Transverse colon (tissue), 4 donors: ENCODE measurements at regions not wholly inside any gene's neighbourhood (a gene's known extent, or its start where the extent isn't known, plus 50 kb on each side); places are given as distances from the start of the nearest gene placed in this dataset.

Source experiments
- DNase-seq: peaks from one replicate; pipeline ENCODE4 v3.0.0-alpha.2; 2019
- H3K27ac ChIP-seq, 4 donors: fragments of 200-600 bp; sonication (generic); 2 replicates each; pipeline ENCODE4 v1.5.1; 2016 to 2018; ENCODE audit warnings: inconsistent platforms in 4 of 4
- H3K27me3 ChIP-seq: fragments of 200-600 bp; sonication (generic); 2 replicates; pipeline ENCODE4 v1.5.1; 2017; ENCODE audit warnings: inconsistent platforms
- H3K36me3 ChIP-seq, 4 donors: fragments of 200-600 bp; sonication (generic); 2 replicates each; pipeline ENCODE4 v1.5.1; 2017 to 2019; ENCODE audit warnings: inconsistent platforms in 4 of 4
- H3K4me1 ChIP-seq, 4 donors: fragments of 200-600 bp; sonication (generic); 2 replicates each; pipeline ENCODE4 v1.5.1; 2017 to 2020; ENCODE audit warnings: inconsistent platforms in 4 of 4
- H3K4me3 ChIP-seq, 4 donors: fragments of 200-600 bp; sonication (generic); 1 replicate in 1 of 4; 2 replicates in 3 of 4; pipeline versions ENCODE4 v1.5.1 to v1.6.1; 2017 to 2019; ENCODE audit warnings: inconsistent platforms in 4 of 4
- H3K9me3 ChIP-seq, 2 donors: fragments of 200-600 bp; sonication (generic); 2 replicates each; pipeline ENCODE4 v1.5.1; 2017 to 2019; ENCODE audit warnings: inconsistent platforms in 2 of 2
- EP300 ChIP-seq: sonication (generic); formaldehyde crosslinking; IDR thresholded peaks from one replicate; pipeline ENCODE4 v1.6.1; 2017; ENCODE audit warnings: antibody characterized with exemption, low read depth
- POLR2A ChIP-seq: fragments of 450-650 bp; IDR thresholded peaks from one replicate; pipeline ENCODE4 v1.6.1; 2016; ENCODE audit warnings: antibody characterized with exemption, mild to moderate bottlenecking, moderate library complexity
- POLR2AphosphoS5 ChIP-seq, 3 donors: sonication (generic); formaldehyde crosslinking; IDR thresholded peaks; one replicate each; pipeline ENCODE4 v1.6.1; 2016; ENCODE audit warnings: antibody characterized with exemption in 3 of 3
- WGBS, 2 donors: methylation state at CpG; one replicate each; pipeline ENCODE4 v1.1.5; 2018; ENCODE audit warnings: low coverage in 1 of 2; 5-methylcytosine and 5-hydroxymethylcytosine counted together
- in situ Hi-C, 4 donors: fragments of 200-750 bp; cut with MboI; loops; one replicate each; pipeline versions ENCODE4 v1.15.0 to v1.15.1; 2017; ENCODE audit warnings: low sequenced_read_pairs in 3 of 4, low pct_ligation_motif_present in 1 of 4, low pct_unique_long_range_greater_than_20kb in 1 of 4
- intact Hi-C: fragments of 100-400 bp; cut with DNase I; formaldehyde crosslinking; loops from one replicate; pipeline ENCODE4 v1.15.1; 2023; ENCODE audit warnings: low total_unique reads
- TF ChIP-seq, protein P1 (sequence below), 5 experiments: fragments of 200-600 bp in 3 of 5; fragments of 450-650 bp in 2 of 5; sonication (generic) in 3 of 5; IDR thresholded peaks; 1 replicate in 2 of 5; 2 replicates in 3 of 5; pipeline ENCODE4 v1.5.1; 2016 to 2017; ENCODE audit warnings: antibody characterized with exemption in 5 of 5, inconsistent platforms in 3 of 5, mild to moderate bottlenecking in 2 of 5, moderate library complexity in 1 of 5

DNA sequence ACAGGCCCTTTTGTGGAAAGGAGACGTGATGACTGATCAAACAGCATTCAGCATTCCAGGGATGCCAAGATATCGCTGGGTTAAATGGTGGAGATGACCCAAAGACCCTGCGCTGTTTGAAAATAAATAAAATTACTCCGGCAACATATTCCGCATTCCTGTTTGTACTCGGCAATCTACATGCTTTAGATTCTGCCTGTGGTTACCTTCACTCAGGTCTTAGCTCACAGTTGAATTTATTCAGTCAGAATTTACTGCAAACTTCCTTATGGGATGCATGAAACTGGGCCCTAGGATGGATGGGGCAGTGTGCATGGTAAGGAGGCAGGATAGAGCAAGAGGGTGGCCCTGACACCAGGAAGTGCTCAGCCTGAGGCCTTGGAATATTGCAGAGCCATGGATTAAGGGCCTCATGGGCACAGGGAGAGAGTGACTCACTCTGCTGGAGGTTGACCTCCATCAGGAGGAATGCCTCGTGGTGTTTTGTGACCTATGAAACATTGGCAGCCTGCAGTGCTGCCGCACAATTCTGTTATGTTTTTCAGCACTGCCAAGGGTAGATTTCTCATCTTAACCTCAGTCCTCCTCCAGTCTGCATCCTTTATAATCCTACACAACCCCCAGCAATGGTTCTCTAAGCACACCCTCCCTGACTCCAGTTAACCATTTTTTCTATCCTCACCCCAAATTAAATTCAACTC, 321.4 kb downstream of the IRS1 start:
- Histone ChIP-seq H3K36me3 (no peaks in the 10 kb centered on the region), H3K4me1 (peaks cover 0 to 4% (median 0%) of the 10 kb centered on the region in 4 donors), H3K27me3 (no peaks in the 10 kb centered on the region), H3K9me3 (no peaks in the 10 kb centered on the region), H3K27ac (peak overlapping the region; percentile 56 to 77 (median 66)), H3K4me3 (no peak overlapping the region)
- DNase-seq: peak; percentile 10
- in situ Hi-C loops (no loop called here), intact Hi-C loops (no loop called here)
- TF ChIP-seq EP300 (no peak), POLR2A (no peak), POLR2AphosphoS5 (IDR thresholded peaks at IDR 0.05) (no peak)
- 61 to 68% methylated on average over 8 of the region's 8 CpGs for WGBS, 2 donors

DNA sequence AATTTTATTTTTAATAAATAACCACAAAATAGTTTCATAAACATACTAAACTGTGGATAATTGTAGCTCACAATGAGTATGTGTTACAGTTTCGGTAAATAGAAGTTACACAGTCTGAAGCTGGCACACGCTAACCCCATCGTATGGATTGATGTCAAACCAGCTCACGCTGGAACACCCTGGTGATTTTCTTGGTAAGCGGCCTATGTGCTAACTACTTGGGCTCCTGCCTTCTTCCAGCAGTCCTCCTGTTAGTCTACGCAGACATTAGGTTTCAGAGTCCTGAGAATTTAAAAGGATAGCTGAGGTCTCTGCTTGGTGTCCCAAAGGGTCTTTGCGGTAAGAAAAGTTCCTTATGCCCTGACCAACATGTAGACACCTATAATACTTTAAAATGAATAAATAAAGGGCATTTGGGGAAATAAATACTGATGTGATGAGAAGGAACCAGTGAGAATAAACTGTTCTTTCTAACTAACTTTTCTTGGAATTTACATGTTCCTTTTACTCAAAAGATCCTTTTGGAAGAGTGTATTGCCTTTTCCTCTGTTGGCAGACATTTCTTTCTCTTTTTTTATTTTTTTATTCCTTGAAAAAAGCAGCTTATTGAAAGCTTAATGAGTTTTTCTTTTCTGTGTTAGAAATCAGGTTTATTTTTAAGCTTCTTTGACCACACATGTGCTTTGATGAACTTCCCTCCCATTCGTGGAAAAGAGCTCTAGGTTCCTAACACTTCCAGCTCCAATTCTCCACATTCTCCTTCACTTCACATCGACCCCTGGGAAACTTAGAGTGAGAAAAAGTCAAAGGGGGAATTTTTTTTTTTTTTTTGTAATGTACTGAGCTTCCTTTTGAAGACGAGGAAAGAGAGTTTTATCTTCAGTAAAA, 322.2 kb downstream of the IRS1 start:
- in situ Hi-C loops: no loop called here
- DNase-seq: peak; percentile 12
- H3K4me1 ChIP-seq: peaks cover 0 to 4% (median 0%) of the 10 kb centered on the region in 4 donors
- intact Hi-C loops: no loop called here
- WGBS, 2 donors: 68 to 77% methylated on average over 10 of the region's 10 CpGs
- H3K27ac ChIP-seq: peak overlapping the region; percentile 56 to 77 (median 66)
- H3K27me3 ChIP-seq: no peaks in the 10 kb centered on the region
- peak in 1 of 3 donors; percentile 34 for TF ChIP-seq POLR2AphosphoS5 (IDR thresholded peaks at IDR 0.05)
- no peak for TF ChIP-seq EP300
- H3K4me3 ChIP-seq: no peak overlapping the region
- H3K9me3 ChIP-seq: no peaks in the 10 kb centered on the region
- no peaks in the 10 kb centered on the region for H3K36me3 ChIP-seq

DNA sequence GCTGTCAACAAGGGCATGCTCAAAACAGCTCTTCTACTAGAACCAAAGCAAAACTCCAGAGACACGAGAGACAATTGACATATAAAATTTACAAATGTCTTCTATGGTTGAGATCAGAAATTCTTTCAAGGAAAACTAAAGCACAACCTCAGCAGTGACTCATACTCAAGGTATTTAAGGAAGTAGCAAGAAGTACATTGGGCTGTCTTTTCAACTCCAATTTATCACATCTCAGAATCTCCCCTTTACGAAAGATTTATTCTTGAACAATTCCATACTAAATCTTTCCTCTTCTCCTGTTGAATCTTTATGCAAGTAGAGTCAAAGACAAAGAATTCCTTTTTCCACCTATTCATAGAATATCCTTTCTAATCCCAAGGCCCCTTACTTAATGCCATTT, 324.0 kb downstream of the IRS1 start:
- intact Hi-C loops: no loop called here
- no peaks in the 10 kb centered on the region for H3K9me3 ChIP-seq
- TF ChIP-seq POLR2AphosphoS5 (IDR thresholded peaks at IDR 0.05) (no peak), POLR2A (no peak), EP300 (no peak)
- no peak overlapping the region for H3K4me3 ChIP-seq
- in situ Hi-C loops: no loop called here
- DNase-seq: no peak
- H3K27me3 ChIP-seq: no peaks in the 10 kb centered on the region
- H3K36me3 ChIP-seq: no peaks in the 10 kb centered on the region
- WGBS, 2 donors: 70 to 77% methylated on average over 2 of the region's 2 CpGs
- H3K27ac ChIP-seq: peak overlapping the region in 1 of 4 donors; percentile 5
- H3K4me1 ChIP-seq: peaks cover 0 to 4% (median 0%) of the 10 kb centered on the region in 4 donors

DNA sequence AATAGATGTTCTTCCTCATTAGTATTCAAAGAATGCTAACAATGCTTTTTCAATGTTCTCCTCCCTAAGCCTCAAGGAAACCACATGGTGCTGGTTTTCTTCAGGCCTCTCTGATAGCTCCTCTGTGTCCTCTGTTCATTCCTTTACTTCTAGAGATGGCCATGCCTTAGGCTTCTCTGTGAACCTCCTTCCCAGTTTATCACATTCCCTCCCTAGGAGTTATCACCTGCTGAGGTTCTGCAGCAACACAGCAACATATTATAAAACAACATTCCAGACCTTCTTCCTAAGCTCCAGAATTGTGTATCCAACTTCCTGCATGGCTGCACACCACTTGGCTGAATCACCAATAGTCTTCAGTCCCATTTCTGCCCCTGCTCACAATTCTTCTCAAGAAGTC, 325.5 kb downstream of the IRS1 start:
- Histone ChIP-seq H3K27ac (no peak overlapping the region), H3K4me3 (no peak overlapping the region), H3K9me3 (no peaks in the 10 kb centered on the region), H3K4me1 (peaks cover 0 to 4% (median 0%) of the 10 kb centered on the region in 4 donors), H3K27me3 (no peaks in the 10 kb centered on the region), H3K36me3 (no peaks in the 10 kb centered on the region)
- TF ChIP-seq POLR2A (no peak), POLR2AphosphoS5 (IDR thresholded peaks at IDR 0.05) (no peak), EP300 (no peak)
- TF ChIP-seq, protein P1, sequence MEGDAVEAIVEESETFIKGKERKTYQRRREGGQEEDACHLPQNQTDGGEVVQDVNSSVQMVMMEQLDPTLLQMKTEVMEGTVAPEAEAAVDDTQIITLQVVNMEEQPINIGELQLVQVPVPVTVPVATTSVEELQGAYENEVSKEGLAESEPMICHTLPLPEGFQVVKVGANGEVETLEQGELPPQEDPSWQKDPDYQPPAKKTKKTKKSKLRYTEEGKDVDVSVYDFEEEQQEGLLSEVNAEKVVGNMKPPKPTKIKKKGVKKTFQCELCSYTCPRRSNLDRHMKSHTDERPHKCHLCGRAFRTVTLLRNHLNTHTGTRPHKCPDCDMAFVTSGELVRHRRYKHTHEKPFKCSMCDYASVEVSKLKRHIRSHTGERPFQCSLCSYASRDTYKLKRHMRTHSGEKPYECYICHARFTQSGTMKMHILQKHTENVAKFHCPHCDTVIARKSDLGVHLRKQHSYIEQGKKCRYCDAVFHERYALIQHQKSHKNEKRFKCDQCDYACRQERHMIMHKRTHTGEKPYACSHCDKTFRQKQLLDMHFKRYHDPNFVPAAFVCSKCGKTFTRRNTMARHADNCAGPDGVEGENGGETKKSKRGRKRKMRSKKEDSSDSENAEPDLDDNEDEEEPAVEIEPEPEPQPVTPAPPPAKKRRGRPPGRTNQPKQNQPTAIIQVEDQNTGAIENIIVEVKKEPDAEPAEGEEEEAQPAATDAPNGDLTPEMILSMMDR (IDR thresholded peaks at IDR 0.05): no peak
- DNase-seq: no peak
- intact Hi-C loops (no loop called here), in situ Hi-C loops (no loop called here)

DNA sequence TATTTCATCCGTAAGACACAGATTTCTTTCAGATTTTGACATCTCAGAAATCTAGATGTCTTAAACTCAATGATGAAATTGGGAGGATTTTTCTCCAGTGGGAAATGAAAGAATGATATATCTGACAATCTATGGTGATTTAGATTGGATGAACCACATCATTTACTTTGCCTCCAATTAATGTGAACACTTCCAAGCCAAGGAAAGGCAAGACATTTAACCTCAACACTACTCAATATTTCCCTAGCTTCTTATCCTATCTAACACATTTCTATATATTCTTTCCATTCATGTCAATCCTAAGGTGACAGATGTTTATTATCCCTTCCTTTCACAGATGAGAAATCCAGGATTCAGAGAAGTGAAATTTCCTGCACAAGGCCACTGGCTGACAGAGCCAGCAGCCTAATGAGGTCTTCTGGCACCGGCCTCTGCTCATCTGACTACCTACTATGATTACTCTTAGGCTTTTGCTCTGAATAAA, 327.6 kb downstream of the IRS1 start:
- TF ChIP-seq, protein P1 (IDR thresholded peaks at IDR 0.05): no peak
- TF ChIP-seq EP300 (no peak), POLR2AphosphoS5 (IDR thresholded peaks at IDR 0.05) (no peak), POLR2A (no peak)
- H3K4me3 ChIP-seq: no peak overlapping the region
- in situ Hi-C loops: no loop called here
- 44 to 89% methylated on average over 2 of the region's 2 CpGs for WGBS, 2 donors
- H3K36me3 ChIP-seq: no peaks in the 10 kb centered on the region
- no peaks in the 10 kb centered on the region for H3K27me3 ChIP-seq
- H3K4me1 ChIP-seq: no peaks in the 10 kb centered on the region
- no peaks in the 10 kb centered on the region for H3K9me3 ChIP-seq
- no peak overlapping the region for H3K27ac ChIP-seq
- intact Hi-C loops: no loop called here
- DNase-seq: no peak
